Activated naive CD8-positive, alpha-beta T cell treated with anti-CD3 and anti-CD28 coated beads, Interleukin-2, amount 50 U/mL, for 24 hours (primary cell): ENCODE measurements at regions not wholly inside any gene's neighbourhood (a gene's known extent, or its start where the extent isn't known, plus 50 kb on each side); places are given as distances from the start of the nearest gene placed in this dataset.
A peak's percentile ranks its signal among the peaks of the same experiment; 100 is the strongest.

Source experiments
- ATAC-seq: fragments of 150-1000 bp; cut with Tn5 transposase; one replicate; pipeline ENCODE4 v1.10.0; 2021
- DNase-seq: peaks from one replicate; pipeline ENCODE4 v3.0.0; 2021
- H3K27ac Mint-ChIP-seq: one replicate; pipeline ENCODE4 v1.8.0; 2021; ENCODE audit warnings: mild to moderate bottlenecking, mixed read lengths
- H3K27me3 Mint-ChIP-seq: one replicate; pipeline ENCODE4 v1.8.0; 2021; ENCODE audit warnings: mixed read lengths
- H3K36me3 Mint-ChIP-seq: one replicate; pipeline ENCODE4 v1.8.0; 2021; ENCODE audit warnings: low read depth, mixed read lengths
- H3K4me1 Mint-ChIP-seq: one replicate; pipeline ENCODE4 v1.8.0; 2021; ENCODE audit warnings: mixed read lengths
- H3K4me3 Mint-ChIP-seq: one replicate; pipeline ENCODE4 v1.8.0; 2021; ENCODE audit warnings: mild to moderate bottlenecking, moderate library complexity, mixed read lengths
- H3K9me3 Mint-ChIP-seq: one replicate; pipeline ENCODE4 v1.8.0; 2021; ENCODE audit warnings: mixed read lengths

DNA sequence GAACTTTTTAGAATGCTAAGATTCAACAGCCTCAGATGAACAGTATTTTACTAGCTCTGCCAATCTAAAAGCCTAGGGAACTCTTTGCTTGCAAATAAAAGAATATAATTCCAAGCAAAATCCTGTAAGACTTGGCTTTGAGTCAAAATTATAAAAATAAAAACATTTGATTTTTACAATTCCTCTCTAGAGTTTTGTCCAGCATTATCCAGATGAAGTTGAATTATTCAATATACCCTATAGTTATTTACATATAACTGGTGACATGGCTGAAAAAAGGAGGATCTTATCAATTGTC, 378.3 kb downstream of the ETS1 start:
- H3K27ac Mint-ChIP-seq, result no peak overlapping the region
- ATAC-seq, result no peak
- H3K27me3 Mint-ChIP-seq, result no peaks in the 10 kb centered on the region
- H3K36me3 Mint-ChIP-seq, result peaks cover 6% of the 10 kb centered on the region
- no peak overlapping the region for H3K4me3 Mint-ChIP-seq
- DNase-seq, result no peak
- H3K4me1 Mint-ChIP-seq, result peaks cover 35% of the 10 kb centered on the region
- H3K9me3 Mint-ChIP-seq, result peaks cover 34% of the 10 kb centered on the region

GRCh38 chr11:128208329-128209137, 378.8 kb downstream of the ETS1 start:
- no peak overlapping the region for H3K4me3 Mint-ChIP-seq
- H3K27me3 Mint-ChIP-seq, result no peaks in the 10 kb centered on the region
- H3K9me3 Mint-ChIP-seq, result peaks cover 30% of the 10 kb centered on the region
- peaks cover 6% of the 10 kb centered on the region for H3K36me3 Mint-ChIP-seq
- peaks cover 35% of the 10 kb centered on the region for H3K4me1 Mint-ChIP-seq
- no peak for DNase-seq
- H3K27ac Mint-ChIP-seq, result no peak overlapping the region
- peak; percentile 72 for ATAC-seq

- H3K9me3 Mint-ChIP-seq, result peaks cover 25% of the 10 kb centered on the region
- no peak overlapping the region for H3K4me3 Mint-ChIP-seq
- H3K4me1 Mint-ChIP-seq, result peaks cover 35% of the 10 kb centered on the region
- H3K36me3 Mint-ChIP-seq, result peaks cover 6% of the 10 kb centered on the region
- H3K27ac Mint-ChIP-seq, result no peak overlapping the region
- DNase-seq (no peak), ATAC-seq (no peak)
- H3K27me3 Mint-ChIP-seq, result no peaks in the 10 kb centered on the region
Observed at GRCh38 chr11:128207861-128208321, 379.5 kb downstream of the ETS1 start.

DNA sequence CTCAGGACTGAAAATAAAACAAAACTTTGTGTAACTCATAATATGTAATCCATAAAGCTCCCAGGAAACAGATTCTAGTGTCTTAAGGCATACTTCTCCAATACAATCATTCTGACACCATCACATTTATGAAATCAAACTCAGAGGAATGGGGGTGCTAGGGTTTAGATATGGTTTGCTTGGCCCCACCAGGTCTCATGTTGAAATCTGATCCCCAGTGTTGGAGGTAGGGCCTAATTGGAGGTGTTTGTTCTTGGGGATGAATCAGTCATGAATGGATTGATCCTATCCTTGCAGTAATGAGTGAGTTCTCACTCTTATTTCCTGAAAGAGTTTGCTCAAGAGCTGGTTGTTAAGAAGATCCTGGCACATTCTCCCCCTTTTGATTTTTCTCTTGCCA, 380.9 kb downstream of the ETS1 start:
- no peak for DNase-seq
- peaks cover 47% of the 10 kb centered on the region for H3K4me1 Mint-ChIP-seq

GRCh38 chr11:128205796-128206195, 381.6 kb downstream of the ETS1 start:
- Mint-ChIP-seq H3K9me3 (peaks cover 25% of the 10 kb centered on the region), H3K4me1 (peaks cover 47% of the 10 kb centered on the region)

More for the DNA sequence above, 380.9 kb downstream of the ETS1 start:
- H3K9me3 Mint-ChIP-seq, result peaks cover 25% of the 10 kb centered on the region
- H3K36me3 Mint-ChIP-seq, result peaks cover 6% of the 10 kb centered on the region
- no peak for ATAC-seq
- H3K27me3 Mint-ChIP-seq, result no peaks in the 10 kb centered on the region
- H3K27ac Mint-ChIP-seq, result no peak overlapping the region
- no peak overlapping the region for H3K4me3 Mint-ChIP-seq

GRCh38 chr11:128204898-128205297, 382.5 kb downstream of the ETS1 start:
- DNase-seq (no peak), ATAC-seq (no peak)
- Mint-ChIP-seq H3K4me3 (no peak overlapping the region), H3K27me3 (no peaks in the 10 kb centered on the region), H3K4me1 (peaks cover 46% of the 10 kb centered on the region), H3K27ac (no peak overlapping the region), H3K9me3 (peaks cover 25% of the 10 kb centered on the region), H3K36me3 (peaks cover 6% of the 10 kb centered on the region)

More at GRCh38 chr11:128205796-128206195, 381.6 kb downstream of the ETS1 start:
- no peaks in the 10 kb centered on the region for H3K27me3 Mint-ChIP-seq
- H3K27ac Mint-ChIP-seq, result no peak overlapping the region
- ATAC-seq (no peak), DNase-seq (no peak)
- H3K4me3 Mint-ChIP-seq, result no peak overlapping the region
- peaks cover 6% of the 10 kb centered on the region for H3K36me3 Mint-ChIP-seq

GRCh38 chr11:128201801-128202200, 385.6 kb downstream of the ETS1 start:
- no peak for ATAC-seq
- H3K4me3 Mint-ChIP-seq, result no peak overlapping the region

GRCh38 chr11:128201009-128201408, 386.3 kb downstream of the ETS1 start:
- no peaks in the 10 kb centered on the region for H3K36me3 Mint-ChIP-seq
- peak overlapping the region; percentile 55 for H3K27ac Mint-ChIP-seq
- H3K27me3 Mint-ChIP-seq, result no peaks in the 10 kb centered on the region
- H3K4me1 Mint-ChIP-seq, result peaks cover 41% of the 10 kb centered on the region
- peaks cover 9% of the 10 kb centered on the region for H3K9me3 Mint-ChIP-seq
- DNase-seq (no peak), ATAC-seq (peak; percentile 85)
- no peak overlapping the region for H3K4me3 Mint-ChIP-seq

More at GRCh38 chr11:128201801-128202200, 385.6 kb downstream of the ETS1 start:
- Mint-ChIP-seq H3K4me1 (peaks cover 36% of the 10 kb centered on the region), H3K27ac (no peak overlapping the region), H3K36me3 (peaks cover 2% of the 10 kb centered on the region), H3K9me3 (peaks cover 17% of the 10 kb centered on the region), H3K27me3 (no peaks in the 10 kb centered on the region)
- DNase-seq, result no peak

- H3K4me3 Mint-ChIP-seq, result no peak overlapping the region
- peaks cover 43% of the 10 kb centered on the region for H3K4me1 Mint-ChIP-seq
- no peaks in the 10 kb centered on the region for H3K27me3 Mint-ChIP-seq
- no peak for ATAC-seq
- DNase-seq, result no peak
- H3K27ac Mint-ChIP-seq, result peak overlapping the region; percentile 55
- H3K9me3 Mint-ChIP-seq, result peaks cover 3% of the 10 kb centered on the region
- no peaks in the 10 kb centered on the region for H3K36me3 Mint-ChIP-seq
Observed at GRCh38 chr11:128200467-128200866, 386.9 kb downstream of the ETS1 start.

DNA sequence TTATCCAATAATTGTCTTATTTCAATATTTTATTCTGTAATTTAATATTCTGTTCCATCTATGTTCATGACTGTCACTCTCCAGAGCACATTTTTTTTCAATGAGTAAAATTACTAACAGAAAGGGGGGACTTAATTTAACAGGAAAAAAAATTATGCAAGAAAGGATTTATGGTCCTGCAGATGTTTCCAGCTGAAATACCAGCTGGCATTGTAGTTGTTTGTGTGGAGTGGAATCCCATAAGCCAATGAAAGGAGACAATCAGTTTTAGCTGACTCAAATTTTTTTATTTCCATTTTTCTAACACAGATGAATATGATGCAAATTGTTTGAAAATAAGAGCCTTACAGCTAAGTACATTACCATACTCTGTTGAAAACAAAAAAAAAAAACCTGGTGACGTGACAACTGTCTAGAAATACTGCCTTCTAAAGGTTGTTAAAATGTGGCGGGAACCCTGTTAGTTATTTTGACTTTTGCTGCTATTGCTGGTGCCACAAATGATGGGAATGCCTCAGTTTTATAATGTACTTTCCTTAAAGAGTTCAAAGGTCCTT, 389.1 kb downstream of the ETS1 start:
- Mint-ChIP-seq H3K9me3 (no peaks in the 10 kb centered on the region), H3K27ac (no peak overlapping the region), H3K36me3 (no peaks in the 10 kb centered on the region), H3K4me3 (no peak overlapping the region), H3K27me3 (no peaks in the 10 kb centered on the region), H3K4me1 (peaks cover 62% of the 10 kb centered on the region)
- no peak for DNase-seq
- no peak for ATAC-seq

DNA sequence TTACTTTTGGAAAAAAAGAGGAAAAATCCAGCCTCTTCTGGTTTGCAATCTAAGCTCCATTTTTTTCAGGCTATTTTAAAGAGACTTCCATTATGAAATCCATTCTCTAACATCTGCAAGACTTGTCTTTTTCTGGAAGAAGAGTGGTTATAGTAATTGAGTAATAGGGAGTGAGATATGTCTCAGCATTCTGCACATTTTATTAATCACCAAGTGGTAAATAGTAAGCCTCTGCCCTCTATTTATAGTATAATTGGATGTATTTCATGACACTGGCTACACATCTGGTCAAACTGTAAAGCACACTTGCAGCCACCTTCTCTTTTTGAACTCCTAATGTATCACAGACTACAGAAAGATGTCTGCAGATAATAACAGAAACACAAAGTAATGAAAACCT, 391.1 kb downstream of the ETS1 start:
- DNase-seq, result no peak
- ATAC-seq, result no peak
- Mint-ChIP-seq H3K27ac (no peak overlapping the region), H3K4me3 (no peak overlapping the region), H3K9me3 (no peaks in the 10 kb centered on the region), H3K36me3 (no peaks in the 10 kb centered on the region), H3K4me1 (peaks cover 58% of the 10 kb centered on the region), H3K27me3 (no peaks in the 10 kb centered on the region)

DNA sequence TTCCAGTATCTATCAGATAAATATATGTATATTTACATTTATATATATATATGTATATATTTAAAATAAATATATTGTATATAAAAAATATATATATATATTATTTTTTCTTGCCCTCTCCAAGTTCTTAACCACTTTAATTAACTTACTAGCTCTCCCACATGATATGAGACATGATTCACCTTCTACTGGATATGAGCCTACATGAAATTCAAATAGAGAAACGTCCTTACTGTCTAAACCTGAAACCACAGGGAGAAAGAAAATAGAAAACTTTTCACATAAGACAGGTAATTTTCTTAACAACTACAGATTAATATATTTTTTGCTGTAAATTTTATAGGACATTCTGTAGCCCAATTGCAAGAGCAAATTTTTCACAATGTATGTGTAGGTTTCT, 391.6 kb downstream of the ETS1 start:
- Mint-ChIP-seq H3K27me3 (no peaks in the 10 kb centered on the region), H3K4me3 (no peak overlapping the region), H3K9me3 (no peaks in the 10 kb centered on the region), H3K27ac (no peak overlapping the region), H3K4me1 (peaks cover 59% of the 10 kb centered on the region), H3K36me3 (no peaks in the 10 kb centered on the region)
- DNase-seq (no peak), ATAC-seq (no peak)

DNA sequence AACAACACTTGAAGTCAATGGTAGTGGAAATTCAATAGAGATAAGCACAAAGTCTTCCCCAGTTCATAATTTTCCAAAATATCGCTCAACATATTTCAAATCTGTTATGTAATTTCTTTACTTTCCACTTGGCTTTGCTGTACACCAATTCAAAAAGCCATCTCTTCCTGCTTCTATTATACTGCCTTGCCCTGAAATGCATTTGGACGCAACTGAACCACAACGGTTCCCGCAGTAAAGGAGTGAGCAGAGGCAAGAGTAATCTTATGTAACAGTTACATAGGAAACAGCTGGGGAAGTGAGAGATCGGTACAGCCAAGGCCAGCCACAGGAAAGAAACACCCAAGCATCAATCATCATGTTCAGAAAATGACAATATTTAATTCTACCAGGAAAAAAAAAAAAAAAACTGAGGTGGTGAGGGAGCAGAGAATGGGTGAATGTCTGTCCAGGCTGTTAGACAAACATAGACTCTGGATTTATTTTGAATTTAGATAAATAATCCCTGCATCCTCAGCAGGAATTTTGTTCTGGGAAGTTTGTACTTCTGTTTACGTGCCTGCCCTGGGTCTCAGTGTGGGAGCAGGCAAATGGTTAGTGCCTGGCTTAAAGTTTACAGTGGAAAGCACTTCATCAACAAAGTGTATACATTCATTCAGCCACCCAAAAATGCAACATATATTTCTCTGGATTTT, 392.2 kb downstream of the ETS1 start:
- Mint-ChIP-seq H3K9me3 (no peaks in the 10 kb centered on the region), H3K27me3 (no peaks in the 10 kb centered on the region), H3K36me3 (no peaks in the 10 kb centered on the region), H3K27ac (peak overlapping the region; percentile 55), H3K4me3 (peak overlapping the region; percentile 33), H3K4me1 (peaks cover 59% of the 10 kb centered on the region)
- DNase-seq, result no peak
- peak; percentile 64 for ATAC-seq

DNA sequence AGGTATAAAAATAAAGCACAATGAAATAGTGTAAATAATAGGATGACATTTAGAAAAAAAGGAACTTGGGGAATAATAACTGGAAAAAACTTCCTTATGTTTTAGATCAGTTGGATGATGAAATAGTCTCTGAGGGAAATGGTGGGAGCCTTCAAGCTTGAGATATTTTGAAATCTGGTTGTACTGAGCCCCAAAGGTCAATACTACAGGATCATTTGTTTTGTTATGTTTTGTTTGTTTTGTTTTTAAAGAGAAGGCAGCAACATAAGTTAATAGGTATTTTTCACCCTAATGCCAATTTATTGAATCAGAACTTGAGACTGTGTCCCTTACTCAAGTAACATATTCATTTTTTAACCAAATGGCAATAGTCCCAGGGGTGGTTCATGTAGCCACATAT, 393.1 kb downstream of the ETS1 start:
- DNase-seq (no peak), ATAC-seq (no peak)
- no peaks in the 10 kb centered on the region for H3K27me3 Mint-ChIP-seq
- no peak overlapping the region for H3K4me3 Mint-ChIP-seq
- H3K36me3 Mint-ChIP-seq, result no peaks in the 10 kb centered on the region
- H3K27ac Mint-ChIP-seq, result no peak overlapping the region
- H3K9me3 Mint-ChIP-seq, result no peaks in the 10 kb centered on the region
- H3K4me1 Mint-ChIP-seq, result peaks cover 59% of the 10 kb centered on the region

DNA sequence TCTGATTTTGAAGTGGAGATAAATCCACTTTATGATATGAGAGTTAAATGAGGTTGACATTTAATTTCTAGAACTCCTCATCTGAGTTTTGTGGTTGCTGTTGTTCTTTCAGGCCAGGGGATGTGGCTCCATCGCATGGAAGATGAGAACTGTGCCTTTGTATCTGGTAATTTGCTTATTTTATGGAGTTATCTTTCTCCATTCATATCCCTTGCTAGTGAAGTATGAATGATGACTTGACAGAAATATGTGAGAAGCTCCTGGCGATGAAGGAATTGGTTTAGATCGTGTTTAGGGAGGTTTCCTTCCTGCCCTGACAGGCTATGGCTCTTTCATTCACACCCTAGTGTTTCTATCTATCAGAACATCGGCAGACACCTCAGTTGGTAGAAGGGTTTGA, 393.7 kb downstream of the ETS1 start:
- H3K36me3 Mint-ChIP-seq, result no peaks in the 10 kb centered on the region
- no peaks in the 10 kb centered on the region for H3K9me3 Mint-ChIP-seq
- no peak for DNase-seq
- no peak for ATAC-seq
- peaks cover 59% of the 10 kb centered on the region for H3K4me1 Mint-ChIP-seq
- H3K27ac Mint-ChIP-seq, result peak overlapping the region; percentile 76
- H3K27me3 Mint-ChIP-seq, result no peaks in the 10 kb centered on the region
- H3K4me3 Mint-ChIP-seq, result peak overlapping the region; percentile 13
